Adrenal gland (tissue), 5 donors: ENCODE measurements at regions not wholly inside any gene's neighbourhood (a gene's known extent, or its start where the extent isn't known, plus 50 kb on each side); places are given as distances from the start of the nearest gene placed in this dataset.

Experiments
- POLR2A ChIP-seq, 2 donors: fragments of 450-650 bp; IDR thresholded peaks; one replicate each; pipeline ENCODE4 v1.6.1; 2017; ENCODE audit warnings: antibody characterized with exemption in 2 of 2, mild to moderate bottlenecking in 2 of 2, moderate library complexity in 1 of 2
- TF ChIP-seq, protein P1 (sequence below), 6 experiments: fragments of 450-650 bp in 4 of 6; fragments of 200-600 bp in 2 of 6; sonication (generic) in 1 of 6; IDR thresholded peaks; 1 replicate in 5 of 6; 2 replicates in 1 of 6; pipeline versions ENCODE4 v1.5.1 to v1.8.0; 2016 to 2021; ENCODE audit warnings: antibody characterized with exemption in 6 of 6, mild to moderate bottlenecking in 2 of 6, moderate library complexity in 1 of 6
- donor health status: DM: no; HTN: no; CAD: no.

DNA sequence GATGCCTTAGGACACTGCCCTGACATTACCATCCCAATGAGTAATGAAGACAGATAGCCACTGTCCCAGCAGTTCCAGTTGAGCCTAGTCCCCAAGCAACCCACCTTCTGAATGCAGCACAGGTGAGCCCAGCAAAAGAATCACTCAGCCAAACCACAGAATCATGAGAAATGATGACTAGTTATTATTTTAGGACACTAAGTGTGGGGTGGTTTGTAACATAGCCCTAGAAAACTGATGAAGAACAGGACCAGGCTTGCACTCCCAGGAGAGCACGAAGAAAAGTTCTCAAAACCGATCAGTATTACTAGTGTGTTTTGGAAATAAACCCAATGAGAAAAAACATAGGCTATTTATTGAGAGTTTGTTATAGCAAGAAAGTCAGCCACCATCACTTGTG, 129.6 kb upstream of the CNTN6 start:
- TF ChIP-seq POLR2A (IDR thresholded peaks at IDR 0.05) = no peak
- TF ChIP-seq, protein P1, sequence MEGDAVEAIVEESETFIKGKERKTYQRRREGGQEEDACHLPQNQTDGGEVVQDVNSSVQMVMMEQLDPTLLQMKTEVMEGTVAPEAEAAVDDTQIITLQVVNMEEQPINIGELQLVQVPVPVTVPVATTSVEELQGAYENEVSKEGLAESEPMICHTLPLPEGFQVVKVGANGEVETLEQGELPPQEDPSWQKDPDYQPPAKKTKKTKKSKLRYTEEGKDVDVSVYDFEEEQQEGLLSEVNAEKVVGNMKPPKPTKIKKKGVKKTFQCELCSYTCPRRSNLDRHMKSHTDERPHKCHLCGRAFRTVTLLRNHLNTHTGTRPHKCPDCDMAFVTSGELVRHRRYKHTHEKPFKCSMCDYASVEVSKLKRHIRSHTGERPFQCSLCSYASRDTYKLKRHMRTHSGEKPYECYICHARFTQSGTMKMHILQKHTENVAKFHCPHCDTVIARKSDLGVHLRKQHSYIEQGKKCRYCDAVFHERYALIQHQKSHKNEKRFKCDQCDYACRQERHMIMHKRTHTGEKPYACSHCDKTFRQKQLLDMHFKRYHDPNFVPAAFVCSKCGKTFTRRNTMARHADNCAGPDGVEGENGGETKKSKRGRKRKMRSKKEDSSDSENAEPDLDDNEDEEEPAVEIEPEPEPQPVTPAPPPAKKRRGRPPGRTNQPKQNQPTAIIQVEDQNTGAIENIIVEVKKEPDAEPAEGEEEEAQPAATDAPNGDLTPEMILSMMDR (IDR thresholded peaks at IDR 0.05) = no peak
